ENCODE measurements at regions not wholly inside any gene's neighbourhood (a gene's known extent, or its start where the extent isn't known, plus 50 kb on each side); places are given as distances from the start of the nearest gene placed in this dataset.

DNA sequence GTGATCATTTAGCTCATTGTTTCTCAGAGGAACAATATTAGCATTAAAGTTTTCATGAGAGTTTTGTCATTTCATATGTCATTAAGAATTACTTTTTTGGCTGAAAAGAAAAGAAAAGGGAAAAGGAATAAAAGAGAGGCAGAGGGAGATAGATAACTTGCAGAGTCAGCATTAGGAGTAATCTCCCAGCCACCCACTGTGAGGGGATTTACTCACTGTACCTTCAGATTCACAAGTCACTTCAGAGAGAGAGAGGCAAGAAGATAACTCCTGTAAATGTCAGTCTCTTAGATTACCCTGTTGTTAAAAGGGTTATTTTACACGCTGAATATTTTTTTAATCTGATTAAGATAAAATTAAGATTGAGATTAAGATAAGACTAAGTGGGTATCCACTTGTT lies 125.2 kb downstream of the POU4F1 start:
- H3K27me3 ChIP-seq (ENCODE audit: control insufficient read depth in 2 of 2, insufficient read depth in 2 of 2, low read length in 2 of 2) = no peaks in the 10 kb centered on the region
- BruUV-seq (replicated peaks) = no TSS peak
- ChIA-PET POLR2A (no interaction called here), CTCF (interaction anchor here (0.6 kb wide), 2 partner anchors 9 to 233 kb away, joined by 3 to 4 read pairs; no protein-coding TSS in a partner anchor)
- H3K4me2 ChIP-seq (ENCODE audit: insufficient read depth, low read length) = no peak overlapping the region
- TF ChIP-seq GATA2 (IDR thresholded peaks at IDR 0.05; ENCODE audit: insufficient read depth, insufficient read length, low read depth, low read length) = no peak
- TF ChIP-seq JUN (IDR thresholded peaks at IDR 0.05; ENCODE audit: borderline replicate concordance, insufficient read depth, insufficient read length, low read depth) = no peak
- no peak for TF ChIP-seq CTCF (IDR thresholded peaks at IDR 0.05; ENCODE audit: extremely low read depth in 1 of 2, insufficient read depth in 1 of 2, low read depth in 1 of 2, low read length in 2 of 2)
- TF ChIP-seq, protein P1, sequence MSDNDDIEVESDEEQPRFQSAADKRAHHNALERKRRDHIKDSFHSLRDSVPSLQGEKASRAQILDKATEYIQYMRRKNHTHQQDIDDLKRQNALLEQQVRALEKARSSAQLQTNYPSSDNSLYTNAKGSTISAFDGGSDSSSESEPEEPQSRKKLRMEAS (IDR thresholded peaks at IDR 0.05; ENCODE audit: insufficient read depth, insufficient read length) = no peak
- no peak for TF ChIP-seq POLR2A (IDR thresholded peaks at IDR 0.05; ENCODE audit: low read depth, low read length)
- no peak for TF ChIP-seq POLR2AphosphoS5 (IDR thresholded peaks at IDR 0.05; ENCODE audit: insufficient read depth, low read depth, low read length)
- no peak for TF ChIP-seq FOS (IDR thresholded peaks at IDR 0.05; ENCODE audit: borderline replicate concordance, insufficient read depth, low read length)
- TF ChIP-seq MYC (IDR thresholded peaks at IDR 0.05; ENCODE audit: low read depth, low read length) = no peak
- DNase-seq (ENCODE audit: low read depth, low spot score) (no peak), FAIRE-seq (no peak)
- H3K9me1 ChIP-seq (replicated peaks; ENCODE audit: control insufficient read depth, extremely low read depth, insufficient read depth, low read length) = no peaks in the 10 kb centered on the region
- no peak overlapping the region for H2AFZ ChIP-seq (ENCODE audit: low read depth, low read length)
- no peak overlapping the region for H3K27ac ChIP-seq (ENCODE audit: insufficient read depth, low read depth, low read length)
- H4K20me1 ChIP-seq (replicated peaks; ENCODE audit: control insufficient read depth, extremely low read depth, insufficient read depth, low read length) = no peaks in the 10 kb centered on the region
- H3K9me3 ChIP-seq (replicated peaks; ENCODE audit: control insufficient read depth, insufficient read depth, low read length) = no peaks in the 10 kb centered on the region
- H3K9ac ChIP-seq (replicated peaks; ENCODE audit: extremely low read depth, insufficient read depth, low read length) = no peak overlapping the region
- H3K4me1 ChIP-seq (ENCODE audit: control insufficient read depth, extremely low read depth, insufficient read depth, low read length) = no peaks in the 10 kb centered on the region
- no peaks in the 10 kb centered on the region for H3K79me2 ChIP-seq (ENCODE audit: control insufficient read depth, insufficient read depth, low read length)
- no peaks in the 10 kb centered on the region for H3K36me3 ChIP-seq (ENCODE audit: control insufficient read depth in 2 of 2, extremely low read depth in 1 of 2, insufficient read depth in 2 of 2, low read length in 2 of 2)
- intact Hi-C loops (cut with micrococcal nuclease) (no loop called here), dilution Hi-C loops (cut with MboI; ENCODE audit: extremely low pct_ligation_motif_present, low sequenced_read_pairs) (no loop called here)
- no peak overlapping the region for H3K4me3 ChIP-seq (replicated peaks in 1 of 3; ENCODE audit: insufficient read depth in 1 of 3, low read depth in 1 of 3, low read length in 3 of 3)
